Esophagus muscularis mucosa (tissue), 3 donors: ENCODE measurements at regions not wholly inside any gene's neighbourhood (a gene's known extent, or its start where the extent isn't known, plus 50 kb on each side); places are given as distances from the start of the nearest gene placed in this dataset.

Experiments
- CTCF ChIP-seq, 3 experiments: fragments of 200-600 bp in 2 of 3; fragments of 450-650 bp in 1 of 3; sonication (generic) in 2 of 3; IDR thresholded peaks; one replicate each; pipeline ENCODE4 v1.5.1; 2017 to 2019; ENCODE audit warnings: antibody characterized with exemption in 3 of 3, mild to moderate bottlenecking in 2 of 3, moderate library complexity in 1 of 3
- POLR2A ChIP-seq: fragments of 450-650 bp; IDR thresholded peaks from one replicate; pipeline ENCODE4 v1.6.1; 2017; ENCODE audit warnings: antibody characterized with exemption, moderate library complexity, mild to moderate bottlenecking, low read depth

GRCh38 chr2:220065581-220065980 is 438.2 kb downstream of the SLC4A3 start:
- no peak for TF ChIP-seq CTCF (IDR thresholded peaks at IDR 0.05)
- TF ChIP-seq POLR2A, result no peak
